ENCODE measurements at regions not wholly inside any gene's neighbourhood (a gene's known extent, or its start where the extent isn't known, plus 50 kb on each side); places are given as distances from the start of the nearest gene placed in this dataset.

DNA sequence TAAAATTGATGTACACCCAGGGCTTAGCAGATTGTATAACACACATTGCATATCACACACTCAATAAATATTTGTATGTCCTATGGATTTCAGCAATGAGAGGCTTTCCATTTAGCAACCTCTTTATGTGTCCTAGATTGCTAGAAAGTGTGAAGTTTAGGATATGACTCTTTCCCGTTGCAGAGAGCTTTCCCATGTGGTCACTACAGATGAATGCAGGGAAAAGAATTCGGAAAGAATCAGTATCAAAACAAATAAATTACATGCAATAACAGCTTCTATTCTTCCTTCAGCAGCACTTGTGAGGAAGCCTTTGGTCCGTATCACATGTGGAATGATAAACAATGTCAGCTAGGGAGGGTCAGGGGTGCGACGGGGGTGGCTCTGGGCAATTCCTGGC, 870.1 kb downstream of the C6orf118 start:
- Histone ChIP-seq H3K27ac (no peak overlapping the region), H3K4me3 (no peak overlapping the region), H3K4me1 (replicated peaks in 1 of 2) (no peaks in the 10 kb centered on the region)
- 0 to 100% (median 87%) methylated on average over 1 to 5 of the region's 5 CpGs; no CpG with 5 or more reads in 3 of the 10 experiments for WGBS, 10 experiments
- ATAC-seq (replicated peaks in 6 of 8) = no peak
- in situ Hi-C loops (cut with MboI; ENCODE audit: low pct_unique_long_range_greater_than_20kb in 2 of 9, low sequenced_read_pairs in 9 of 9, unreplicated experiment in 9 of 9) = no loop called here

DNA sequence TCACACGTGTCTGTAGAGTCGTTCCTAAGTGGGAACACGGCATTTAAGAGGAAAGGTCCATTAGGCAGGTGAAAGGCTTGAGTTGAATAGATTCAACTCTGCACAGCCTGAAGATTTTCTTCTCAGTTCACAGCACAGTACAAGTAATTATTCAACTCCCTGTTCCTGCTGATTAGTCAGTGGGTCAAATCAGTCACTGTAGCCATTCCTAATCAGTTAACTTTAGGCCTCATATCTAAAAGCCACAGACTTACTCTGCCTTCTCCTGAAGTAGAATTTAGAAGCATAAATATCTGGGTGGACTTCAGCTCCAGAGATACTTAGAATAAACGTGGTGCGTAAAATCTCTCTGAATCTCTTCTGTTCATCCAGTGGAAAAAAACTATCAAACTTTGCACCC, 872.4 kb downstream of the C6orf118 start:
- Histone ChIP-seq H3K4me3 (no peak overlapping the region), H3K27ac (no peak overlapping the region), H3K4me1 (replicated peaks in 1 of 2) (no peaks in the 10 kb centered on the region)
- in situ Hi-C loops (cut with MboI; ENCODE audit: low pct_unique_long_range_greater_than_20kb in 2 of 9, low sequenced_read_pairs in 9 of 9, unreplicated experiment in 9 of 9) = no loop called here
- no peak for ATAC-seq (replicated peaks in 6 of 8)
- WGBS, 10 experiments = 6 to 100% (median 80%) methylated on average over 1 to 5 of the region's 5 CpGs

DNA sequence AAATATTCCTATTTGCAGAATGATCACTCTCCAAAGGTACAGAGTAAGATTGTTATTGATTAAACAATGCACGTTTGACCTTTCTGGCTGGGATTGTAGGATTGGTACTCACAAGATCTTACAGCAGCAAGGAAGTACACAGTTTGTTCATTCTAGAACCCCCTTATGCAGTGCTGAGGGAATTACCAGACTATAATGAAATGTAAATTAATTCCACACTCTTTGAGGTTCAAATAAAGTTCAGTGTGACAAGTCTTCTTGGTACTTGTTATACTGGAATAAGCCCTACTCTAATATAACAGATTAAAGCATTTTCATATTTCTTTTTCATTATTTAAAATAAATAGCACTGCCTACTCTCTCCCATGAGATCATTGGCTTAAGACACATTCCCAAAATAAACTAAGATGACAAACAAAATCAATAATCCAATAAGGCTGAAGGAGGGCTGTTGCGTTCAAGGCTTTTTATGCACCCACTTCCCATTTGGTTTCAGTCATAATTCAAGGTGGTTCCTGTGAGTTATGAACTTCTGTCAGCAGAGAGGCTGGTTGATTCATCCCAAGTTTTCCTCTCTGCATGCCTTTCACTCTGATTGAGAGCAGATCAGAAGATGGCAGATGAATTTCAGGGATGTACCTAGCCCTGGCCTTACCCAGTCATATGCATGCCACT, 881.5 kb downstream of the C6orf118 start:
- peak in 5 of 8 experiments; percentile 63 to 83 (median 67) for ATAC-seq (replicated peaks in 6 of 8)
- in situ Hi-C loops (cut with MboI; ENCODE audit: low pct_unique_long_range_greater_than_20kb in 2 of 9, low sequenced_read_pairs in 9 of 9, unreplicated experiment in 9 of 9) = no loop called here
- 0 to 64% (median 40%) methylated on average over 1 to 2 of the region's 2 CpGs; no CpG with 5 or more reads in 1 of the 10 experiments for WGBS, 10 experiments
- peaks cover 9 to 20% of the 10 kb centered on the region in 2 donors for H3K4me1 ChIP-seq (replicated peaks in 1 of 2)
- H3K27ac ChIP-seq = peak overlapping the region in 1 of 2 donors; percentile 33
- no peak overlapping the region for H3K4me3 ChIP-seq

- H3K4me3 ChIP-seq = no peak overlapping the region
- no peak overlapping the region for H3K27ac ChIP-seq
- peaks cover 9 to 20% of the 10 kb centered on the region in 2 donors for H3K4me1 ChIP-seq (replicated peaks in 1 of 2)
- in situ Hi-C loops (cut with MboI; ENCODE audit: low pct_unique_long_range_greater_than_20kb in 2 of 9, low sequenced_read_pairs in 9 of 9, unreplicated experiment in 9 of 9) = no loop called here
- ATAC-seq (replicated peaks in 6 of 8) = peak in 1 of 8 experiments; percentile 50
- 11 to 100% (median 57%) methylated on average over 1 to 2 of the region's 2 CpGs; no CpG with 5 or more reads in 4 of the 10 experiments for WGBS, 10 experiments
These were observed 884.9 kb downstream of the C6orf118 start for GRCh38 chr6:164424489-164424888.

- peak in 2 of 8 experiments; percentile 11 to 25 for ATAC-seq (replicated peaks in 6 of 8)
- WGBS, 10 experiments = 0 to 100% (median 82%) methylated on average over 1 to 3 of the region's 4 CpGs; no CpG with 5 or more reads in 2 of the 10 experiments
- peak overlapping the region in 1 of 2 donors; percentile 59 for H3K27ac ChIP-seq
- no peak overlapping the region for H3K4me3 ChIP-seq
- peaks cover 26 to 38% of the 10 kb centered on the region in 2 donors for H3K4me1 ChIP-seq (replicated peaks in 1 of 2)
- in situ Hi-C loops (cut with MboI; ENCODE audit: low pct_unique_long_range_greater_than_20kb in 2 of 9, low sequenced_read_pairs in 9 of 9, unreplicated experiment in 9 of 9) = no loop called here
These were observed 890.3 kb downstream of the C6orf118 start for GRCh38 chr6:164419099-164419498.

- peaks cover 26 to 38% of the 10 kb centered on the region in 2 donors for H3K4me1 ChIP-seq (replicated peaks in 1 of 2)
- WGBS, 10 experiments = 14 to 100% (median 64%) methylated on average over 1 to 2 of the region's 2 CpGs
- ATAC-seq (replicated peaks in 6 of 8) = peak in 3 of 8 experiments; percentile 62 to 79 (median 64)
- in situ Hi-C loops (cut with MboI; ENCODE audit: low pct_unique_long_range_greater_than_20kb in 2 of 9, low sequenced_read_pairs in 9 of 9, unreplicated experiment in 9 of 9) = no loop called here
- no peak overlapping the region for H3K4me3 ChIP-seq
- peak overlapping the region in 1 of 2 donors; percentile 59 for H3K27ac ChIP-seq
These were observed 891.2 kb downstream of the C6orf118 start for GRCh38 chr6:164418262-164418588.

- ATAC-seq (replicated peaks in 6 of 8) = peak in 5 of 8 experiments; percentile 71 to 86 (median 75)
- H3K4me1 ChIP-seq (replicated peaks in 1 of 2) = peaks cover 26 to 38% of the 10 kb centered on the region in 2 donors
- no peak overlapping the region for H3K27ac ChIP-seq
- H3K4me3 ChIP-seq = no peak overlapping the region
- WGBS, 10 experiments = 10 to 80% (median 68%) methylated on average over 1 to 4 of the region's 4 CpGs; no CpG with 5 or more reads in 1 of the 10 experiments
- in situ Hi-C loops (cut with MboI; ENCODE audit: low pct_unique_long_range_greater_than_20kb in 2 of 9, low sequenced_read_pairs in 9 of 9, unreplicated experiment in 9 of 9) = no loop called here
These were observed 891.7 kb downstream of the C6orf118 start for GRCh38 chr6:164417537-164418261.

DNA sequence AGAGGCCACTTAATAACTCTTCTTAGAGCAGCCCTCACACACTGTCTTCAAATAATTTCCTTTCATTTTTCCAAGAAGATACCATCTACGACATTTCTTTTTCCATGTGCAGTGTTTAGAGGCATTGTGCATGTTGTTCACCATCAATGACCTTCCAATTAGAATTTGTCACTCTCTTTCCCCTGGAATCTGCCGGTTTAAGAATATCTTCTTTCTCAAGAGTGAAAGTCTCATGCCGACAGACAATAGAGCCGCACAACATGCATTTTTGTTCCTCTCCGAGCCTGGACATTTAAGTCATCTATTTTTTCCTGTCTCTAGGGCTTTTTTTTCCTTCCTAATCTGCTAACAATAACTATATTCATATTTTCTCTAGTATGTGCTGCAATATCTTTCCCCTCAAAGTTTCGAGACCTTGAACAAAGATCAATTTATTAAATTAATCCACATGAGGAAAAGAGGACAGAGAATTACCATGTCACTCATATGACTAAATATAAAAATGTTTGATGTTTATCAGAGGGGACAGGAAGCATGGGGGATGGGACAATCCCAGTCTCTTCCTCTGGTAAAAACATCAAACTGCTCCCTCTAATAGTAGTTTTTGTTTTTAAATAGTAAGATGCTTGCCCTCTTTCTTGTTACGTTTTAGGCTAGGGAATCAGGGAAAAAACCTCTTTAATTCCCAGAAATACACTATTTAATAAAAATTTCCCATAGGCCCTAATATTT, 893.4 kb downstream of the C6orf118 start:
- WGBS, 10 experiments = 20 to 68% (median 46%) methylated on average over 3 to 7 of the region's 7 CpGs
- H3K4me1 ChIP-seq (replicated peaks in 1 of 2) = peaks cover 26 to 38% of the 10 kb centered on the region in 2 donors
- peak in 1 of 8 experiments; percentile 24 for ATAC-seq (replicated peaks in 6 of 8)
- in situ Hi-C loops (cut with MboI; ENCODE audit: low pct_unique_long_range_greater_than_20kb in 2 of 9, low sequenced_read_pairs in 9 of 9, unreplicated experiment in 9 of 9) = no loop called here
- no peak overlapping the region for H3K27ac ChIP-seq
- no peak overlapping the region for H3K4me3 ChIP-seq

- H3K27ac ChIP-seq = no peak overlapping the region
- H3K4me1 ChIP-seq (replicated peaks in 1 of 2) = peaks cover 26 to 38% of the 10 kb centered on the region in 2 donors
- in situ Hi-C loops (cut with MboI; ENCODE audit: low pct_unique_long_range_greater_than_20kb in 2 of 9, low sequenced_read_pairs in 9 of 9, unreplicated experiment in 9 of 9) = no loop called here
- 0 to 100% (median 80%) methylated on average over 2 to 3 of the region's 3 CpGs; no CpG with 5 or more reads in 2 of the 10 experiments for whole genome bisulfite sequencing, 10 experiments
- H3K4me3 ChIP-seq = no peak overlapping the region
- no peak for ATAC-seq (replicated peaks in 6 of 8)
These were observed 894.7 kb downstream of the C6orf118 start for GRCh38 chr6:164414695-164415094.

GRCh38 chr6:164412566-164412965, 896.8 kb downstream of the C6orf118 start:
- 0 to 100% (median 59%) methylated on average over 1 to 2 of the region's 2 CpGs for WGBS, 10 experiments
- H3K4me3 ChIP-seq = no peak overlapping the region

GRCh38 chr6:164410017-164410416, 899.4 kb downstream of the C6orf118 start:
- H3K4me3 ChIP-seq = no peak overlapping the region
- WGBS, 10 experiments = 41 to 97% (median 92%) methylated on average over 2 to 5 of the region's 5 CpGs; no CpG with 5 or more reads in 1 of the 10 experiments
- no peaks in the 10 kb centered on the region for H3K4me1 ChIP-seq (replicated peaks in 1 of 2)
- H3K27ac ChIP-seq = no peak overlapping the region
- in situ Hi-C loops (cut with MboI; ENCODE audit: low pct_unique_long_range_greater_than_20kb in 2 of 9, low sequenced_read_pairs in 9 of 9, unreplicated experiment in 9 of 9) = no loop called here
- ATAC-seq (replicated peaks in 6 of 8) = no peak

More at GRCh38 chr6:164412566-164412965, 896.8 kb downstream of the C6orf118 start:
- no peak for ATAC-seq (replicated peaks in 6 of 8)
- no peak overlapping the region for H3K27ac ChIP-seq
- peaks cover 14 to 19% of the 10 kb centered on the region in 2 donors for H3K4me1 ChIP-seq (replicated peaks in 1 of 2)
- in situ Hi-C loops (cut with MboI; ENCODE audit: low pct_unique_long_range_greater_than_20kb in 2 of 9, low sequenced_read_pairs in 9 of 9, unreplicated experiment in 9 of 9) = no loop called here

GRCh38 chr6:164409309-164410009, 899.9 kb downstream of the C6orf118 start:
- Histone ChIP-seq H3K4me1 (replicated peaks in 1 of 2) (no peaks in the 10 kb centered on the region), H3K27ac (no peak overlapping the region), H3K4me3 (no peak overlapping the region)
- ATAC-seq (replicated peaks in 6 of 8) = no peak
- in situ Hi-C loops (cut with MboI; ENCODE audit: low pct_unique_long_range_greater_than_20kb in 2 of 9, low sequenced_read_pairs in 9 of 9, unreplicated experiment in 9 of 9) = no loop called here
- WGBS, 10 experiments = 0 to 100% (median 81%) methylated on average over 1 to 6 of the region's 8 CpGs
